NCI-H2196 (cell line): ENCODE measurements at regions not wholly inside any gene's neighbourhood (a gene's known extent, or its start where the extent isn't known, plus 50 kb on each side); places are given as distances from the start of the nearest gene placed in this dataset.
A peak's percentile ranks its signal among the peaks of the same experiment; 100 is the strongest.

Source experiments
- DNase-seq: peaks from one replicate; lab custom pipeline; 2025; ENCODE audit not compliant: unreplicated experiment; lab: John Stamatoyannopoulos, UW

GRCh38 chr1:55848906-55849305 lies 633.7 kb upstream of the USP24 start:
- DNase-seq = no peak

GRCh38 chr1:55846051-55846450 lies 630.9 kb upstream of the USP24 start:
- no peak for DNase-seq

- no peak for DNase-seq
These were observed 629.2 kb upstream of the USP24 start for GRCh38 chr1:55844322-55844721.

- DNase-seq = no peak
These were observed 624.5 kb upstream of the USP24 start for GRCh38 chr1:55839626-55840025.

- no peak for DNase-seq
These were observed 624.1 kb upstream of the USP24 start for GRCh38 chr1:55839221-55839620.

- DNase-seq = no peak
These were observed 620.9 kb upstream of the USP24 start for GRCh38 chr1:55836086-55836485.

GRCh38 chr1:55833529-55834091 lies 618.4 kb upstream of the USP24 start:
- DNase-seq = peak; percentile 11

GRCh38 chr1:55831759-55832158 lies 616.6 kb upstream of the USP24 start:
- DNase-seq = no peak

- no peak for DNase-seq
These were observed 612.9 kb upstream of the USP24 start for GRCh38 chr1:55828044-55828443.

- DNase-seq = no peak
These were observed 612.2 kb upstream of the USP24 start for GRCh38 chr1:55827350-55827749.

- no peak for DNase-seq
These were observed 611.4 kb upstream of the USP24 start for GRCh38 chr1:55826381-55827080.

- no peak for DNase-seq
These were observed 610.3 kb upstream of the USP24 start for GRCh38 chr1:55825461-55825860.

GRCh38 chr1:55824251-55824640 lies 609.1 kb upstream of the USP24 start:
- DNase-seq = no peak

GRCh38 chr1:55823541-55824250 lies 608.5 kb upstream of the USP24 start:
- no peak for DNase-seq

- no peak for DNase-seq
These were observed 607.7 kb upstream of the USP24 start for GRCh38 chr1:55822891-55823290.

GRCh38 chr1:55821234-55821633 lies 606.1 kb upstream of the USP24 start:
- no peak for DNase-seq

GRCh38 chr1:55820501-55820900 lies 605.3 kb upstream of the USP24 start:
- peak; percentile 50 for DNase-seq

GRCh38 chr1:55819011-55819410 lies 603.8 kb upstream of the USP24 start:
- DNase-seq = no peak

GRCh38 chr1:55816456-55817426 lies 601.6 kb upstream of the USP24 start:
- peak; percentile 10 for DNase-seq

GRCh38 chr1:55815745-55816455 lies 600.7 kb upstream of the USP24 start:
- no peak for DNase-seq

GRCh38 chr1:55814967-55815366 lies 599.8 kb upstream of the USP24 start:
- DNase-seq = no peak
